K562 (cell line): ENCODE measurements at regions not wholly inside any gene's neighbourhood (a gene's known extent, or its start where the extent isn't known, plus 50 kb on each side); places are given as distances from the start of the nearest gene placed in this dataset.

Experiments
- GATAD2A ChIP-seq: fragments of 450-650 bp; IDR thresholded peaks from 2 replicates; pipeline ENCODE4 v1.6.1; 2017
- MEF2D ChIP-seq: conservative IDR thresholded peaks from 2 replicates; pipeline ENCODE4 v1.6.1; 2016; ENCODE audit warnings: low read depth, missing genetic modification characterization, missing compliant biosample characterization
- PHF8 ChIP-seq: fragments of 200-600 bp; sonication (generic); IDR thresholded peaks from 2 replicates; pipeline ENCODE4 v1.6.1; 2012; ENCODE audit warnings: mixed run types, mild to moderate bottlenecking, inconsistent platforms, low read length, moderate library complexity, borderline replicate concordance
- PHTF2 ChIP-seq: fragments of 250-450 bp; sonication (Bioruptor Pico); IDR thresholded peaks from 2 replicates; pipeline ENCODE4 v1.5.0; 2021; ENCODE audit warnings: mild to moderate bottlenecking
- PML ChIP-seq: IDR thresholded peaks from 2 replicates; pipeline ENCODE4 v1.6.1; 2012; ENCODE audit warnings: low read length, inconsistent platforms
- POLR2A ChIP-seq: fragments of 450-650 bp; conservative IDR thresholded peaks from 2 replicates; pipeline ENCODE4 v1.6.1; 2016
- SIX5 ChIP-seq, 2 experiments: IDR thresholded peaks; 2 replicates each; pipeline ENCODE4 v1.6.1; 2011; ENCODE audit warnings: low read length in 2 of 2, borderline replicate concordance in 1 of 2, low read depth in 1 of 2, mild to moderate bottlenecking in 1 of 2, moderate library complexity in 1 of 2; ENCODE audit not compliant: insufficient read depth in 1 of 2
- TEAD4 ChIP-seq, 2 experiments: sonication (generic) in 1 of 2; formaldehyde crosslinking in 1 of 2; IDR thresholded peaks; 2 replicates each; pipeline versions ENCODE4 v1.6.1 to v1.8.0; 2012 to 2022; ENCODE audit warnings: borderline replicate concordance in 1 of 2, inconsistent platforms in 1 of 2, low read length in 1 of 2, mild to moderate bottlenecking in 1 of 2, missing genetic modification reagents in 1 of 2
- XRCC5 ChIP-seq: fragments of 200-400 bp; formaldehyde crosslinking; IDR thresholded peaks from 2 replicates; pipeline ENCODE4 v1.6.1; 2017; ENCODE audit warnings: low read depth, mild to moderate bottlenecking, low read length
- ZNF324 ChIP-seq: fragments of 250-450 bp; sonication (Bioruptor Pico); IDR thresholded peaks from 2 replicates; pipeline ENCODE4 v1.4.0; 2020; ENCODE audit warnings: mild to moderate bottlenecking
- TF ChIP-seq, protein P1 (sequence below): fragments of 450-650 bp; IDR thresholded peaks from 2 replicates; pipeline ENCODE4 v1.7.1; 2018; ENCODE audit warnings: mild to moderate bottlenecking, low read depth; ENCODE audit not compliant: partially characterized antibody

DNA sequence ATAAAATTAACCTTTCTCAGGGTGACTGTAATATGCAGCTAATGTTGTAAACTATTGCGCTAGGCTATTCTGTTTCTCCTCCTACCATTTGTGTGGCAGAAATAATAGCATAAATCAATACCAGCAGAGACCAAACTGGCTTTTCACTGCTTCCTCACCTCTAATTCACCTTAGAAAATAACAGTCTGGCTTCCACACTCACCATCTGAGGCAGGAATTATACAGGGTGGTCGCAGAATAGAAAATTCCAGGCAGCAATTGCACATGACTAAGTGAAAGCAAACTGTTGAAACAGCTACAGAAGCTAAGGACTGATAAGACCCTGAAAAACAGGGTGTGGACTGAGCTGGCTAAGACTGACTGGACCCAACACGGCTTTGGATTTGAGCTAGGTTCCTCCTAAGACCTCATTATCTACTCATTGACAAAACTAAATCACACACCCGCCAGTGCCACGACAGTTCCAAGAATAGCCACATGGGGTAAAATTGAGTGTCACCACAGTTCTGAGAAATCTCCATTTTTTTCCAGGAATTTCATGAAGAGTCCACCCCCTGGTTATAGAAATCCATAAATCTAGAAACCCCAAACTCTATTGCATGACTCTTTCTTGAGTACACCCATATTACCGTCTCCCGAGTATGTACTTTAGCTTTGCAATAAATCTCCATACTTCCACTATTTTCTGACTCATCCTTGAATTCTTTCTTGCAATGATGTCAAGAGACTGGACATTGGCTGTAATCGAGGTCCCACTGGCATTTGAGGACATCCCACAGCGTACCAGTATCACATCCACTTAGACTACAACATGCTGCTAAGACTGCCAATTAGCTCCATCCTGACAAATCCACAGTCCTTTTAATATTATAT is 60.9 kb upstream of the KCNQ5 start (continued):
- TF ChIP-seq, protein P1, sequence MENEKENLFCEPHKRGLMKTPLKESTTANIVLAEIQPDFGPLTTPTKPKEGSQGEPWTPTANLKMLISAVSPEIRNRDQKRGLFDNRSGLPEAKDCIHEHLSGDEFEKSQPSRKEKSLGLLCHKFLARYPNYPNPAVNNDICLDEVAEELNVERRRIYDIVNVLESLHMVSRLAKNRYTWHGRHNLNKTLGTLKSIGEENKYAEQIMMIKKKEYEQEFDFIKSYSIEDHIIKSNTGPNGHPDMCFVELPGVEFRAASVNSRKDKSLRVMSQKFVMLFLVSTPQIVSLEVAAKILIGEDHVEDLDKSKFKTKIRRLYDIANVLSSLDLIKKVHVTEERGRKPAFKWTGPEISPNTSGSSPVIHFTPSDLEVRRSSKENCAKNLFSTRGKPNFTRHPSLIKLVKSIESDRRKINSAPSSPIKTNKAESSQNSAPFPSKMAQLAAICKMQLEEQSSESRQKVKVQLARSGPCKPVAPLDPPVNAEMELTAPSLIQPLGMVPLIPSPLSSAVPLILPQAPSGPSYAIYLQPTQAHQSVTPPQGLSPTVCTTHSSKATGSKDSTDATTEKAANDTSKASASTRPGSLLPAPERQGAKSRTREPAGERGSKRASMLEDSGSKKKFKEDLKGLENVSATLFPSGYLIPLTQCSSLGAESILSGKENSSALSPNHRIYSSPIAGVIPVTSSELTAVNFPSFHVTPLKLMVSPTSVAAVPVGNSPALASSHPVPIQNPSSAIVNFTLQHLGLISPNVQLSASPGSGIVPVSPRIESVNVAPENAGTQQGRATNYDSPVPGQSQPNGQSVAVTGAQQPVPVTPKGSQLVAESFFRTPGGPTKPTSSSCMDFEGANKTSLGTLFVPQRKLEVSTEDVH, result peak; percentile 77
- peak; percentile 99 for TF ChIP-seq MEF2D (tag)
- TF ChIP-seq POLR2A, result peak; percentile 73
- peak; percentile 31; the same call in 1 of the 2 replicates for TF ChIP-seq PHF8
- TF ChIP-seq TEAD4 (IDR thresholded peaks at IDR 0.05; ENCODE audit: low read length), result peak; percentile 92
- no peak for TF ChIP-seq TEAD4 (CRISPR knock-in tag; IDR thresholded peaks at IDR 0.05; ENCODE audit: borderline replicate concordance)
- TF ChIP-seq SIX5 (IDR thresholded peaks at IDR 0.05; ENCODE audit: borderline replicate concordance in 1 of 2, insufficient read depth in 1 of 2, low read depth in 1 of 2, low read length in 2 of 2), result peak in 1 of 2 experiments; percentile 47; a peak in 1 of 4 replicates
- peak; percentile 64; the same call in 1 of the 2 replicates for TF ChIP-seq PHTF2 (CRISPR knock-in tag)
- peak; percentile 89 for TF ChIP-seq PML
- TF ChIP-seq ZNF324 (CRISPR knock-in tag), result 0 out of 2 replicates have a peak, but pooled peaks have one; percentile 46
- no peak for TF ChIP-seq XRCC5
- TF ChIP-seq GATAD2A, result peak; percentile 87
